ENCODE measurements at regions not wholly inside any gene's neighbourhood (a gene's known extent, or its start where the extent isn't known, plus 50 kb on each side); places are given as distances from the start of the nearest gene placed in this dataset.

DNA sequence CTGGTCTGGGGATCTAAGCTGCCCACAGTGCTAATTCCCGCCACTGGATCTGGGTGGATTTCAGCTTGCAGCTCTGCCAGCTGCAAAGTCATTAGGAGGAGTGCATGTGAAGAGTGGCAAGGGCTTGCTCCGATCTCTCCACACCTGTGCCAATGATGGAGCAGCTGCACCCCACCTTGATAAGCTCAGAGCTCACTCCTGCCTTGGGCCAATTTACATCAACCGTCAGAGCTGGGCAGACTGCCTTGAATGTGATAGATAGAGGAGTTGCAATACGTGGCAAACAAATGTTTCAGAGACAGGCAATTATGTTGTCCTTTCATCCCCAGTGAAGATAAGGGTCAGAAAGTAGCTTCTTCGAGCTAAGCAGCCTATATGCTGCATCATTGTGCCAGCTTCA lies 379.9 kb downstream of the SH2D4B start:
- no peaks in the 10 kb centered on the region for H3K9me2 ChIP-seq (ENCODE audit: low read depth, low read length)
- H3F3A ChIP-seq (ENCODE audit: insufficient read depth, low read length), result no peaks in the 10 kb centered on the region
- H4K20me1 ChIP-seq (ENCODE audit: insufficient read depth, low read length), result no peaks in the 10 kb centered on the region
- H3K4me1 ChIP-seq (ENCODE audit: insufficient read depth, low read length, severe bottlenecking), result no peaks in the 10 kb centered on the region
- H3K79me2 ChIP-seq (ENCODE audit: insufficient read depth, low read length), result no peaks in the 10 kb centered on the region
- no peak overlapping the region for H3K27ac ChIP-seq (ENCODE audit: low read depth, low read length, poor library complexity, severe bottlenecking)
- no peak for TF ChIP-seq EZH2 (IDR thresholded peaks at IDR 0.05; ENCODE audit: borderline replicate concordance, low read length)
- TF ChIP-seq, protein P1, sequence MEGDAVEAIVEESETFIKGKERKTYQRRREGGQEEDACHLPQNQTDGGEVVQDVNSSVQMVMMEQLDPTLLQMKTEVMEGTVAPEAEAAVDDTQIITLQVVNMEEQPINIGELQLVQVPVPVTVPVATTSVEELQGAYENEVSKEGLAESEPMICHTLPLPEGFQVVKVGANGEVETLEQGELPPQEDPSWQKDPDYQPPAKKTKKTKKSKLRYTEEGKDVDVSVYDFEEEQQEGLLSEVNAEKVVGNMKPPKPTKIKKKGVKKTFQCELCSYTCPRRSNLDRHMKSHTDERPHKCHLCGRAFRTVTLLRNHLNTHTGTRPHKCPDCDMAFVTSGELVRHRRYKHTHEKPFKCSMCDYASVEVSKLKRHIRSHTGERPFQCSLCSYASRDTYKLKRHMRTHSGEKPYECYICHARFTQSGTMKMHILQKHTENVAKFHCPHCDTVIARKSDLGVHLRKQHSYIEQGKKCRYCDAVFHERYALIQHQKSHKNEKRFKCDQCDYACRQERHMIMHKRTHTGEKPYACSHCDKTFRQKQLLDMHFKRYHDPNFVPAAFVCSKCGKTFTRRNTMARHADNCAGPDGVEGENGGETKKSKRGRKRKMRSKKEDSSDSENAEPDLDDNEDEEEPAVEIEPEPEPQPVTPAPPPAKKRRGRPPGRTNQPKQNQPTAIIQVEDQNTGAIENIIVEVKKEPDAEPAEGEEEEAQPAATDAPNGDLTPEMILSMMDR (IDR thresholded peaks at IDR 0.05; ENCODE audit: low read length), result no peak
- H3K27me3 ChIP-seq (ENCODE audit: insufficient read depth, low read length), result no peaks in the 10 kb centered on the region; the same call in 1 of the 2 replicates
- no peak overlapping the region for H2AFZ ChIP-seq (ENCODE audit: low read length)
- H3K4me3 ChIP-seq (ENCODE audit: low read depth, low read length, poor library complexity, severe bottlenecking), result no peak overlapping the region
- H3K9ac ChIP-seq (ENCODE audit: low read length), result no peak overlapping the region
- H3K9me3 ChIP-seq (ENCODE audit: low read length), result no peaks in the 10 kb centered on the region
- no peaks in the 10 kb centered on the region for H3K36me3 ChIP-seq (ENCODE audit: insufficient read depth, low read length)
- no peak overlapping the region for H3K4me2 ChIP-seq (ENCODE audit: low read length)

- Histone ChIP-seq H3K4me3 (ENCODE audit: low read depth, low read length, poor library complexity, severe bottlenecking) (no peak overlapping the region), H3K9me2 (ENCODE audit: low read depth, low read length) (no peaks in the 10 kb centered on the region), H3K79me2 (ENCODE audit: insufficient read depth, low read length) (no peaks in the 10 kb centered on the region), H3K27ac (ENCODE audit: low read depth, low read length, poor library complexity, severe bottlenecking) (no peak overlapping the region), H4K20me1 (ENCODE audit: insufficient read depth, low read length) (no peaks in the 10 kb centered on the region), H3K4me2 (ENCODE audit: low read length) (no peak overlapping the region), H3K4me1 (ENCODE audit: insufficient read depth, low read length, severe bottlenecking) (no peaks in the 10 kb centered on the region), H2AFZ (ENCODE audit: low read length) (no peak overlapping the region), H3K9ac (ENCODE audit: low read length) (no peak overlapping the region), H3K36me3 (ENCODE audit: insufficient read depth, low read length) (no peaks in the 10 kb centered on the region), H3K9me3 (ENCODE audit: low read length) (no peaks in the 10 kb centered on the region), H3F3A (ENCODE audit: insufficient read depth, low read length) (no peaks in the 10 kb centered on the region), H3K27me3 (ENCODE audit: insufficient read depth, low read length) (no peaks in the 10 kb centered on the region; the same call in 1 of the 2 replicates)
- TF ChIP-seq, protein P1 (IDR thresholded peaks at IDR 0.05; ENCODE audit: low read length), result no peak
- TF ChIP-seq EZH2 (IDR thresholded peaks at IDR 0.05; ENCODE audit: borderline replicate concordance, low read length), result no peak
Measured at GRCh38 chr10:80921032-80921431, 383.3 kb downstream of the SH2D4B start.

DNA sequence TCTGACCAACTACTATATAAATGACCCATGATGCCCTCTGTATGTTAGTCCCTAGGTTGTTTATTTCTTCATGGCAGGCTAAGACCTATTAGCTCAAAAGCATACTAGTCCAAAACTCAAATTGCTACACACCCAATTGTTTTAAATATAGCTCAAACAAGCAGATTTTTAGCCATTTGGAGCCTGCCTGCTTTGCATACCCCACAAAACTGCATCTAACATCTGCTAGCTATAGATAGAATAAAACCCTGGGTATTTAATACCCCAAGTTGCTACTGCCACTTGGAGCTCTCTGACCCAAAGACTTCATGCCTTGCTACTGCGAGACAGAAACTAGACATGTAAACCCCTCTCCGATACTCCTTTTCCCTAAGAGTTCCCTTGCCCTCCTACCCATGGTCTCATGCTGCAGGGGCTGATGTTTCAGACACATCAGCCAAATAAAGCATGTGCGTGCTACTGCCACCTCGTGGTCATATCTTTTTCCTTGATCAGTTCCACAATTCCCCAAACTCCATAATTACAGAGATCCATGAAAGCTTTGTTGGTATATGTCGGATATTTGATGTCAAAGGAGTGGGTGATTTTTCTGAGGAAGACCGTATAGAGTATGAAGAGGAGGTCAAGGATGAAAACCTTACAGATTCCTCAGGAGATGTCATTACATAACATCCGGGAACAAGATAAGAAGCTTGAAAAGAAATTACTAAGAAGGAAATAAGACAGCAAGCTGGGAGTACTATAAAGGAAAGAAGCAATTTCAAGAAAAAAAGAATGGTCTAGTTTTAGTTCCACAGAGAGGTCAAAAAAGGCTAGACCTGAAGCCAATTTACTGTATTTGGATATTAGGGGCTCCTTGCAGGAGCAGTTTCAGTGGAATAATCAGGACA lies 386.6 kb downstream of the SH2D4B start:
- H3F3A ChIP-seq (ENCODE audit: insufficient read depth, low read length), result no peaks in the 10 kb centered on the region
- no peaks in the 10 kb centered on the region for H3K36me3 ChIP-seq (ENCODE audit: insufficient read depth, low read length)
- no peaks in the 10 kb centered on the region for H3K4me1 ChIP-seq (ENCODE audit: insufficient read depth, low read length, severe bottlenecking)
- no peak overlapping the region for H3K4me2 ChIP-seq (ENCODE audit: low read length)
- H3K4me3 ChIP-seq (ENCODE audit: low read depth, low read length, poor library complexity, severe bottlenecking), result no peak overlapping the region
- H3K9me2 ChIP-seq (ENCODE audit: low read depth, low read length), result no peaks in the 10 kb centered on the region
- H3K79me2 ChIP-seq (ENCODE audit: insufficient read depth, low read length), result no peaks in the 10 kb centered on the region
- H4K20me1 ChIP-seq (ENCODE audit: insufficient read depth, low read length), result no peaks in the 10 kb centered on the region
- TF ChIP-seq, protein P1 (IDR thresholded peaks at IDR 0.05; ENCODE audit: low read length), result peak; percentile 84
- TF ChIP-seq EZH2 (IDR thresholded peaks at IDR 0.05; ENCODE audit: borderline replicate concordance, low read length), result no peak
- no peak overlapping the region for H3K27ac ChIP-seq (ENCODE audit: low read depth, low read length, poor library complexity, severe bottlenecking)
- H2AFZ ChIP-seq (ENCODE audit: low read length), result no peak overlapping the region
- H3K9me3 ChIP-seq (ENCODE audit: low read length), result no peaks in the 10 kb centered on the region
- no peak overlapping the region for H3K9ac ChIP-seq (ENCODE audit: low read length)
- H3K27me3 ChIP-seq (ENCODE audit: insufficient read depth, low read length), result no peaks in the 10 kb centered on the region; the same call in 1 of the 2 replicates
